Spleen (tissue), 7 donors: ENCODE measurements at regions not wholly inside any gene's neighbourhood (a gene's known extent, or its start where the extent isn't known, plus 50 kb on each side); places are given as distances from the start of the nearest gene placed in this dataset.

Experiments used
- POLR2A ChIP-seq, 3 donors: fragments of 450-650 bp; IDR thresholded peaks; one replicate each; pipeline ENCODE4 v1.5.1; 2017; ENCODE audit warnings: antibody characterized with exemption in 3 of 3, mild to moderate bottlenecking in 1 of 3
- POLR2AphosphoS5 ChIP-seq, 3 donors: sonication (generic); formaldehyde crosslinking; IDR thresholded peaks; one replicate each; pipeline ENCODE4 v1.5.1; 2017; ENCODE audit warnings: antibody characterized with exemption in 3 of 3
- TF ChIP-seq, protein P1 (sequence below), 11 experiments: fragments of 200-600 bp in 7 of 11; fragments of 450-650 bp in 4 of 11; sonication (generic) in 4 of 11; IDR thresholded peaks in 8 of 11; conservative IDR thresholded peaks in 3 of 11; 1 replicate in 7 of 11; 2 replicates in 4 of 11; pipeline versions ENCODE4 v1.4.0 to v1.8.0; 2016 to 2021; ENCODE audit warnings: antibody characterized with exemption in 11 of 11, inconsistent platforms in 4 of 11, mild to moderate bottlenecking in 1 of 11
- donor health status: DM: no; HTN: no; CAD: no; lungs with moderate emphysema.
- donor health status: DM: no; HTN: no; CAD: no.
- donor health status: DM: no; HTN: no; CAD: no.

DNA sequence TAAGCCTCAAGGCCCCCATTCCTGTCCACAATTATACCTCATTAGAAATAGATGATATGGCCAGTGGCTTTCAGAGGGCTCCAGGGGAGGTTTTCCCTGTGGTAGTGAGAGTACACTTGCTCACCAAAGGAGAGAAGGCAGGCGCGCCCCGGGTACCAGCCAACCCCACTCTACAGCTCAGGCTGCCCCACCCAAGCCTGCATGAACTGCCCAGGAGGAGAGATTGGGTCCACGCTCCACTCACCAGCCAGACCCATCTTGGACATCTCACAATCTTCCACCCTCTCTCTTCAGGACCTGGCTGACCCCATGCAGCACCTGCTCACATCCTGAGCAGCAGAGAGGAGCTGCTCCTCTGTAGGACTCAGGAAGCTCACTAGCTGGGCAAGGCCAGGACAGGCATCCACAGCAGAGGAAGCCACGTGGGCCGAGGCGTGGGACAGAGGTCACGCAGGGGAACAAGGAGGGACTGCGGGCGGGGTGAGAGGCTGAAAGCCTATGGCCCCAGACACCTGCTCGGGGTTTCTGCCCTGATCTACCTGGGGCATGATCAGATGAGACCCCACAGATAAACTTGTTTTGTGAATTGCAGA lies 53.9 kb upstream of the GLI2 start:
- TF ChIP-seq POLR2A (IDR thresholded peaks at IDR 0.05) = no peak
- TF ChIP-seq, protein P1, sequence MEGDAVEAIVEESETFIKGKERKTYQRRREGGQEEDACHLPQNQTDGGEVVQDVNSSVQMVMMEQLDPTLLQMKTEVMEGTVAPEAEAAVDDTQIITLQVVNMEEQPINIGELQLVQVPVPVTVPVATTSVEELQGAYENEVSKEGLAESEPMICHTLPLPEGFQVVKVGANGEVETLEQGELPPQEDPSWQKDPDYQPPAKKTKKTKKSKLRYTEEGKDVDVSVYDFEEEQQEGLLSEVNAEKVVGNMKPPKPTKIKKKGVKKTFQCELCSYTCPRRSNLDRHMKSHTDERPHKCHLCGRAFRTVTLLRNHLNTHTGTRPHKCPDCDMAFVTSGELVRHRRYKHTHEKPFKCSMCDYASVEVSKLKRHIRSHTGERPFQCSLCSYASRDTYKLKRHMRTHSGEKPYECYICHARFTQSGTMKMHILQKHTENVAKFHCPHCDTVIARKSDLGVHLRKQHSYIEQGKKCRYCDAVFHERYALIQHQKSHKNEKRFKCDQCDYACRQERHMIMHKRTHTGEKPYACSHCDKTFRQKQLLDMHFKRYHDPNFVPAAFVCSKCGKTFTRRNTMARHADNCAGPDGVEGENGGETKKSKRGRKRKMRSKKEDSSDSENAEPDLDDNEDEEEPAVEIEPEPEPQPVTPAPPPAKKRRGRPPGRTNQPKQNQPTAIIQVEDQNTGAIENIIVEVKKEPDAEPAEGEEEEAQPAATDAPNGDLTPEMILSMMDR (IDR thresholded peaks at IDR 0.05 in 8 of 11, conservative IDR thresholded peaks at IDR 0.05 in 3 of 11) = no peak
- no peak for TF ChIP-seq POLR2AphosphoS5 (IDR thresholded peaks at IDR 0.05)
